H1 (cell line): ENCODE measurements at regions not wholly inside any gene's neighbourhood (a gene's known extent, or its start where the extent isn't known, plus 50 kb on each side); places are given as distances from the start of the nearest gene placed in this dataset.

ENCODE experiments used
- SP2 ChIP-seq: IDR thresholded peaks from 2 replicates; pipeline ENCODE4 v1.6.1; 2012; ENCODE audit warnings: mild to moderate bottlenecking, low read length, inconsistent platforms
- TF ChIP-seq, protein P1 (sequence below), 3 experiments: IDR thresholded peaks; 1 replicate in 2 of 3; 2 replicates in 1 of 3; pipeline versions ENCODE4 v1.5.1 to v1.6.1; 2011; ENCODE audit warnings: low read length in 3 of 3, mild to moderate bottlenecking in 3 of 3, inconsistent platforms in 2 of 3, low read depth in 1 of 3, moderate library complexity in 1 of 3; ENCODE audit not compliant: insufficient read depth in 1 of 3; ENCODE audit errors: control extremely low read depth in 1 of 3

DNA sequence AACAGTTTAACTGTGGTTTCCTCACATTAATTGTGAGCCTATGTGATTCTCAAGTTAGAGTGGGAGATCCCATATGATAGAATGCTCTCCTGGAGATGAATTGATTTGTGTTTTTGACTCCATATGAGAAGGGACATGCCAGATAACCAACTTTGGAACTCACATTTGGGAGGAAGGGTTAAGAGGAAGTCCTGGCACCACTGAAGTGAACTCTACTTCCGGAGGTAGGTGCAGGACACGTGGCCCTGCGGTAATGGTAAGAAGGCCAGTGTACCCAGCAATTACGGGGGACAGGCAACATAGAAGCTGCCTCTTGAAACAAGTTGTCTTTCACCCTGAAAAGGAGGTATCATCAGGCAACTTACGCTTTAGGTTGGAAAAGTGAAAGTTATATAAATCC is 146.6 kb upstream of the RFX3 start:
- no peak for TF ChIP-seq SP2
- TF ChIP-seq, protein P1, sequence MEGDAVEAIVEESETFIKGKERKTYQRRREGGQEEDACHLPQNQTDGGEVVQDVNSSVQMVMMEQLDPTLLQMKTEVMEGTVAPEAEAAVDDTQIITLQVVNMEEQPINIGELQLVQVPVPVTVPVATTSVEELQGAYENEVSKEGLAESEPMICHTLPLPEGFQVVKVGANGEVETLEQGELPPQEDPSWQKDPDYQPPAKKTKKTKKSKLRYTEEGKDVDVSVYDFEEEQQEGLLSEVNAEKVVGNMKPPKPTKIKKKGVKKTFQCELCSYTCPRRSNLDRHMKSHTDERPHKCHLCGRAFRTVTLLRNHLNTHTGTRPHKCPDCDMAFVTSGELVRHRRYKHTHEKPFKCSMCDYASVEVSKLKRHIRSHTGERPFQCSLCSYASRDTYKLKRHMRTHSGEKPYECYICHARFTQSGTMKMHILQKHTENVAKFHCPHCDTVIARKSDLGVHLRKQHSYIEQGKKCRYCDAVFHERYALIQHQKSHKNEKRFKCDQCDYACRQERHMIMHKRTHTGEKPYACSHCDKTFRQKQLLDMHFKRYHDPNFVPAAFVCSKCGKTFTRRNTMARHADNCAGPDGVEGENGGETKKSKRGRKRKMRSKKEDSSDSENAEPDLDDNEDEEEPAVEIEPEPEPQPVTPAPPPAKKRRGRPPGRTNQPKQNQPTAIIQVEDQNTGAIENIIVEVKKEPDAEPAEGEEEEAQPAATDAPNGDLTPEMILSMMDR (IDR thresholded peaks at IDR 0.05; ENCODE audit: control extremely low read depth in 1 of 3, insufficient read depth in 1 of 3, low read depth in 1 of 3, low read length in 3 of 3) = no peak
